NCI-H446 (cell line): ENCODE measurements at regions not wholly inside any gene's neighbourhood (a gene's known extent, or its start where the extent isn't known, plus 50 kb on each side); places are given as distances from the start of the nearest gene placed in this dataset.

Experiments used
- DNase-seq, 2 experiments: peaks; one replicate each; lab custom pipeline; 2025; lab: John Stamatoyannopoulos, UW

GRCh38 chr6:126529637-126530362, 189.9 kb downstream of the CENPW start:
- no peak for DNase-seq

GRCh38 chr6:126530775-126531174, 190.9 kb downstream of the CENPW start:
- DNase-seq: no peak

- no peak for DNase-seq
These were observed 191.4 kb downstream of the CENPW start for GRCh38 chr6:126531286-126531685.

- no peak for DNase-seq
These were observed 191.9 kb downstream of the CENPW start for GRCh38 chr6:126531840-126532239.

- no peak for DNase-seq
These were observed 194.5 kb downstream of the CENPW start for GRCh38 chr6:126534401-126534800.

- DNase-seq: no peak
These were observed 195.2 kb downstream of the CENPW start for GRCh38 chr6:126535138-126535537.

GRCh38 chr6:126535595-126535994, 195.7 kb downstream of the CENPW start:
- DNase-seq: no peak

GRCh38 chr6:126537061-126537816, 197.3 kb downstream of the CENPW start:
- DNase-seq: no peak

GRCh38 chr6:126539022-126539421, 199.1 kb downstream of the CENPW start:
- DNase-seq: no peak

- no peak for DNase-seq
These were observed 200.2 kb downstream of the CENPW start for GRCh38 chr6:126540161-126540560.

- no peak for DNase-seq
These were observed 202.0 kb downstream of the CENPW start for GRCh38 chr6:126541806-126542491.

GRCh38 chr6:126546541-126547120, 206.7 kb downstream of the CENPW start:
- DNase-seq: no peak

- DNase-seq: no peak
These were observed 208.4 kb downstream of the CENPW start for GRCh38 chr6:126548300-126548699.

GRCh38 chr6:126550323-126550722, 210.4 kb downstream of the CENPW start:
- no peak for DNase-seq

- no peak for DNase-seq
These were observed 211.9 kb downstream of the CENPW start for GRCh38 chr6:126551832-126552231.

- no peak for DNase-seq
These were observed 213.9 kb downstream of the CENPW start for GRCh38 chr6:126553854-126554253.

GRCh38 chr6:126570507-126570906, 230.6 kb downstream of the CENPW start:
- no peak for DNase-seq

- no peak for DNase-seq
These were observed 234.4 kb downstream of the CENPW start for GRCh38 chr6:126574301-126574700.

GRCh38 chr6:126581316-126581715, 241.4 kb downstream of the CENPW start:
- no peak for DNase-seq

- no peak for DNase-seq
These were observed 260.5 kb downstream of the CENPW start for GRCh38 chr6:126600258-126600916.

GRCh38 chr6:126603410-126603809, 263.5 kb downstream of the CENPW start:
- DNase-seq: no peak

GRCh38 chr6:126605089-126605488, 265.2 kb downstream of the CENPW start:
- no peak for DNase-seq
